ENCODE measurements at regions not wholly inside any gene's neighbourhood (a gene's known extent, or its start where the extent isn't known, plus 50 kb on each side); places are given as distances from the start of the nearest gene placed in this dataset.
A peak's percentile ranks its signal among the peaks of the same experiment; 100 is the strongest.

DNA sequence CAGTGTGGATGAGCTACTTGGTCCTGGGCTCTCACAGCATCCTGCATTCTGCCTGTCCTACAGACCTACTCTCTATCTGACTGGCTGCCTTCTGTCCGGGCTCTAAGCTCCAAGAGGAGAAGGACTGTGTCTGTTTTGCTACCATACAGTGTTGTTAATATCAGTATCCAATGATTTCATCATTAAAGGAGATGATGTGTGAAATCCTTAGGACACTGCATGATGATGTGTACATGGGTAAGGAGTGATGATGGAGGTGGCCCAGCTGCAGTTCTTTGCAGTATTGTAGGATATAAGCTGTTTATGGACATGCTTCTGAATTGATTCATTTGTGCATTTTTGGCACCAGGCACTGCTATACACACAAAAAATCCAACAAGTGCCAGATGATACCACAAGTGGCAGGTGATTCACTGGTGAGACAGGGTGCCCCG, 536.9 kb upstream of the CDH11 start:
- Histone ChIP-seq H3K9me3 (ENCODE audit: control insufficient read depth, insufficient read depth, low read length) (no peaks in the 10 kb centered on the region), H3K4me3 (ENCODE audit: low read depth, low read length) (no peak overlapping the region), H3K27ac (ENCODE audit: low read depth, low read length) (no peak overlapping the region), H3K27me3 (ENCODE audit: control insufficient read depth, insufficient read depth, low read length) (no peaks in the 10 kb centered on the region), H3K4me1 (ENCODE audit: control insufficient read depth, insufficient read depth, low read length) (peaks cover 27% of the 10 kb centered on the region), H3K36me3 (ENCODE audit: control insufficient read depth, insufficient read depth, low read length) (no peaks in the 10 kb centered on the region)
- WGBS (ENCODE audit: insufficient coverage) = 86% methylated on average over 1 of the region's 2 CpGs
- DNase-seq (ENCODE audit: low read depth in 4 of 6, low spot score in 6 of 6) = peak in 1 of 6 donors; percentile 25

DNA sequence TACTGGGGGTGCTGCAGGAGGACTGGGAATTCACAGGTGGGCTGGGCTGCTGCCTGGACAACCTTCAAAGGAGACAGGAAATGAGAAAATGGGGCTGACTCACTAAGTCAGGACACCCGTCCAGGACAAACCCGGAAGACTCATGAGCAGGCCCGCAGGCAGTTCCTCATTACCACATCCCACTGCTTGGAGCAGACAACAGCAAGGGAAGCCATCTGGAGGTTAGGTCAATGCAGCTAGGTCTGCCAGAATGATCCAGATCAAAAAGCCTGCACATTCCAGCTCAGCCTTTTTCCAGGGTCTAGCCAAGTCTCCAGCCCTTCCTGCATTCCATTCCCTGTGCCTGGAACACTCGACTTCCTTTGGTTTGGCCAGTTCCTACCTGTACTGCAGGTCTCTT, 536.5 kb upstream of the CDH11 start:
- peaks cover 27% of the 10 kb centered on the region for H3K4me1 ChIP-seq (ENCODE audit: control insufficient read depth, insufficient read depth, low read length)
- H3K36me3 ChIP-seq (ENCODE audit: control insufficient read depth, insufficient read depth, low read length) = no peaks in the 10 kb centered on the region
- 57% methylated on average over 4 of the region's 4 CpGs for WGBS (ENCODE audit: insufficient coverage)
- no peaks in the 10 kb centered on the region for H3K9me3 ChIP-seq (ENCODE audit: control insufficient read depth, insufficient read depth, low read length)
- H3K4me3 ChIP-seq (ENCODE audit: low read depth, low read length) = no peak overlapping the region
- H3K27me3 ChIP-seq (ENCODE audit: control insufficient read depth, insufficient read depth, low read length) = no peaks in the 10 kb centered on the region
- no peak for DNase-seq (ENCODE audit: low read depth in 4 of 6, low spot score in 6 of 6)
- H3K27ac ChIP-seq (ENCODE audit: low read depth, low read length) = no peak overlapping the region

DNA sequence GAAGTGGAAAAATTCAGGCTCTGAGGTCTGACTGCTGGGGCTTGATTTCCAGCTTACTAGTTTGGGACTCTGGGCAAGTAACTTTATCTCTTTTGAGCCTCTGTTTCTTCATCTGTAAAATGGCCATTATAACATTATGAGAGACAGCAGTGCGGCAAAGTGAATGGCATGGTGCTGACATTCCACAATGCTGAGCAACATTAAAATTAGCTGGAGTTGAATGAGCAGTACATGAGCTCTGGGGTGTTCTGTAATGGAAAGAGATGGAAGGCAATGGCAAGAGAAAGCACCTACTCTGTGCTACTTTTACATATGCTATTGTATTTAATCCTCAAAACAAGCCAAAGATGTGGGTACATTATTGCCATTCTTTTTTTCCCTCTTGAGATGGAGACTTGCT, 535.7 kb upstream of the CDH11 start:
- no peak overlapping the region for H3K4me3 ChIP-seq (ENCODE audit: low read depth, low read length)
- DNase-seq (ENCODE audit: low read depth in 4 of 6, low spot score in 6 of 6) = no peak
- H3K27ac ChIP-seq (ENCODE audit: low read depth, low read length) = peak overlapping the region; percentile 29
- no CpG with 5 or more reads among the region's 1 CpG for WGBS (ENCODE audit: insufficient coverage)
- H3K4me1 ChIP-seq (ENCODE audit: control insufficient read depth, insufficient read depth, low read length) = peaks cover 27% of the 10 kb centered on the region
- no peaks in the 10 kb centered on the region for H3K36me3 ChIP-seq (ENCODE audit: control insufficient read depth, insufficient read depth, low read length)
- no peaks in the 10 kb centered on the region for H3K9me3 ChIP-seq (ENCODE audit: control insufficient read depth, insufficient read depth, low read length)
- H3K27me3 ChIP-seq (ENCODE audit: control insufficient read depth, insufficient read depth, low read length) = no peaks in the 10 kb centered on the region

DNA sequence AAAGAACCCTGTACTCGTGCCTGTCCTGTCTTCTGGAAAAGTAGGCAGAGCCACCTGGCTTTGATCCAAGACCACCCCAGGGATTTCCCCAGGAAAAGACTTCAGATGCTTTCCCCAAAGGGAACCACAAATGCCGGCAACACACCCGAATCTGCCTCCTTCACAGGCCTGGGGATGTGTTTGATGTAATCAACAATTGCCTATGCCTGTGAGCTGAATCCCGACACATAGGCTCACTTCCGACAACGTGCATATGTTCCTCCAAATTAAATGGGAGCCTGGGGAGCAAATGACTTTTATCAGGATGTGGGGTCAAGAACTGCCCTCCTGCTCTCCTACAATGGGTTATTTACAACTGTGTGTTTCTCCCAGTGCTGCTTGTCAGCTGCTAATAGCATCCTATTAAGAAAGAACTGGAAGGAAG, 535.2 kb upstream of the CDH11 start:
- peak in 2 of 6 donors; percentile 29 to 68 for DNase-seq (ENCODE audit: low read depth in 4 of 6, low spot score in 6 of 6)
- Histone ChIP-seq H3K4me1 (ENCODE audit: control insufficient read depth, insufficient read depth, low read length) (peaks cover 29% of the 10 kb centered on the region), H3K36me3 (ENCODE audit: control insufficient read depth, insufficient read depth, low read length) (no peaks in the 10 kb centered on the region), H3K4me3 (ENCODE audit: low read depth, low read length) (no peak overlapping the region), H3K9me3 (ENCODE audit: control insufficient read depth, insufficient read depth, low read length) (no peaks in the 10 kb centered on the region), H3K27me3 (ENCODE audit: control insufficient read depth, insufficient read depth, low read length) (no peaks in the 10 kb centered on the region), H3K27ac (ENCODE audit: low read depth, low read length) (peak overlapping the region; percentile 29)
- WGBS (ENCODE audit: insufficient coverage) = 27% methylated on average over 3 of the region's 6 CpGs

DNA sequence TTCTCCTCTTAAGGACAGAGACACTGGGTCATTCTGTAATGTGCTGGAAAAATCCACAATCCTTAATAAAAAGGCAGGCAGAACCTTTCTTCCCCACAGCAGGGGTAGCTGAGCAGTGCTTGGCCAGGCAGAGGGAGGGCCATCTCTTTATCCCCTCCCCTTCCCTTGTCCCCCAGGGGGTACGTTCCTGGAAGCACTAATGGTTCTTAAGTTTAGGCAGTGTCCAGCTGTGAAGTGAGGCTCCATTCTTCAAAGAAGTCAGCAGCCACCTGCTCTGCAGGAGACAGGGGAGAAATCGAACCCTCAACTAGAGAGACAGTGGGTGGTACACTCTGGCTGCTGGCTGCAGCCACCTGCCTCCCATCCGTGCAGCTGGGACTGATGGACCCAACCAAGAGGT, 533.9 kb upstream of the CDH11 start:
- H3K36me3 ChIP-seq (ENCODE audit: control insufficient read depth, insufficient read depth, low read length) = no peaks in the 10 kb centered on the region
- WGBS (ENCODE audit: insufficient coverage) = 36% methylated on average over 2 of the region's 3 CpGs

DNA sequence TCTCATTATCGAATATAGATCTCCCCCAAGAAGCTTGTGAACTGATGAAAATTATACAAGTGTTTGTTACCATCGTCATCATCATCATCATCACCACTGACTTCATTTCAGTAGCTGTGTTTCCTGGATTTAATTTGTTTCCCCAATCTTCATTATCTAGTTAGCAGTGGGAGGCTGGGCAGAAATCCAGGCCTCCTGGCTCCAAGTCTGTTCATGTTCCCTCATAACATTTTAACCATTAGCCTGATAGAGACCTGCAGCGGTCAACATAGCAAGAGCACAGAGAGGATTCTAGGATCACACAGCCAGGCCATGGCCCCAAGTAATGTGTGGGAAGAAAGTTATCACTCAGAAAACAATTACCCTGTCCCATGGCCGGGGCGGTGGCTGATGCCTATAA, 526.2 kb upstream of the CDH11 start:
- Histone ChIP-seq H3K27me3 (ENCODE audit: control insufficient read depth, insufficient read depth, low read length) (no peaks in the 10 kb centered on the region), H3K27ac (ENCODE audit: low read depth, low read length) (no peak overlapping the region), H3K36me3 (ENCODE audit: control insufficient read depth, insufficient read depth, low read length) (no peaks in the 10 kb centered on the region), H3K4me3 (ENCODE audit: low read depth, low read length) (no peak overlapping the region), H3K9me3 (ENCODE audit: control insufficient read depth, insufficient read depth, low read length) (no peaks in the 10 kb centered on the region), H3K4me1 (ENCODE audit: control insufficient read depth, insufficient read depth, low read length) (peaks cover 4% of the 10 kb centered on the region)
- DNase-seq (ENCODE audit: low read depth in 4 of 6, low spot score in 6 of 6) = no peak
- WGBS (ENCODE audit: insufficient coverage) = 100% methylated on average over 1 of the region's 5 CpGs

More for the DNA sequence above, 533.9 kb upstream of the CDH11 start:
- Histone ChIP-seq H3K27me3 (ENCODE audit: control insufficient read depth, insufficient read depth, low read length) (no peaks in the 10 kb centered on the region), H3K4me1 (ENCODE audit: control insufficient read depth, insufficient read depth, low read length) (peaks cover 31% of the 10 kb centered on the region), H3K27ac (ENCODE audit: low read depth, low read length) (no peak overlapping the region), H3K9me3 (ENCODE audit: control insufficient read depth, insufficient read depth, low read length) (no peaks in the 10 kb centered on the region), H3K4me3 (ENCODE audit: low read depth, low read length) (no peak overlapping the region)
- no peak for DNase-seq (ENCODE audit: low read depth in 4 of 6, low spot score in 6 of 6)

DNA sequence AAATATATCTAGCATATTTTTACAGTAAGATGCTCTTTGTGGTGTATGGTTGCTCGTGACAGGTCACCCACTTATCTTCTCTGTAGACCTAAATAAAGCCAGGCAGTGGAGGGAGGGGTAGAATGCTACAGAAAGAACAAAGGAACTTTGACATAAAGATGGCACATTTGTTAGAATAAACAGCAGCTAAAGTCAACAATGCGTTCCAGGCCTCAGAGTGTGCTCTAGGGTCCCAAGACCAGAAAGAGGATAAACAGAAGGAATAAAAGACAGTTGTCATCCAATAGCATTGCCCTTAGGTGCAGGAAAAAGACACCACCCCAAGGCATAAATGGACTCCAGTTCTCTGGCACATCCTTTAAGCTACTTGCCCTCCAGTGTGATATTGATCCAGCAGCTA, 523.0 kb upstream of the CDH11 start:
- no peaks in the 10 kb centered on the region for H3K36me3 ChIP-seq (ENCODE audit: control insufficient read depth, insufficient read depth, low read length)
- no peaks in the 10 kb centered on the region for H3K4me1 ChIP-seq (ENCODE audit: control insufficient read depth, insufficient read depth, low read length)
- H3K27ac ChIP-seq (ENCODE audit: low read depth, low read length) = no peak overlapping the region
- H3K4me3 ChIP-seq (ENCODE audit: low read depth, low read length) = no peak overlapping the region
- no peaks in the 10 kb centered on the region for H3K9me3 ChIP-seq (ENCODE audit: control insufficient read depth, insufficient read depth, low read length)
- whole genome bisulfite sequencing (ENCODE audit: insufficient coverage) = 88% methylated on average over 1 of the region's 2 CpGs
- H3K27me3 ChIP-seq (ENCODE audit: control insufficient read depth, insufficient read depth, low read length) = no peaks in the 10 kb centered on the region
- no peak for DNase-seq (ENCODE audit: low read depth in 4 of 6, low spot score in 6 of 6)

DNA sequence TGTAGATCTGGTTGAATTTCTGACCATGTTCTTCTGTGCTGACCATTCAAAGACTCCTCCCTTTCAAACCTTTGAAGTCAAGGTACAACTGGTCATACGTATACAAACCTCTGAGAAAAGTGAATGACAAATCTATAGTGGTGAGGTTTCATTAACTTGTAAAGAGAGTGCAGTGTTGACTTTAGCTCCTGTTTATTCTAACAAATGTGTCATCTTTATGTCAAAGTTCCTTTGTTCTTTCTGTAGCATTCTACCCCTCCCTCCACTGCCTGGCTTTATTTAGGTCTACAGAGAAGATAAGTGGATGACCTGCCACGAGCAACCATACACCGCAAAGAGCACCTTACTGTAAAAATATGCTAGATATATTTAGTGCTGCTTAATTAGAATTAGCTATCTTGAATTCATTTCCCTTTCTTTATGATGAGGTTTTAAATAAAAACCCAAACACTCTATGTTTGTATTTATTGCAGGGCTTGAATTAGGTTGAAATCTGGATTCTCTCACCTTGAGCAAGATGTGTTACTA, 520.0 kb upstream of the CDH11 start:
- no peaks in the 10 kb centered on the region for H3K9me3 ChIP-seq (ENCODE audit: control insufficient read depth, insufficient read depth, low read length)
- no peak for DNase-seq (ENCODE audit: low read depth in 4 of 6, low spot score in 6 of 6)
- no peaks in the 10 kb centered on the region for H3K4me1 ChIP-seq (ENCODE audit: control insufficient read depth, insufficient read depth, low read length)
- H3K27ac ChIP-seq (ENCODE audit: low read depth, low read length) = no peak overlapping the region
- no peaks in the 10 kb centered on the region for H3K36me3 ChIP-seq (ENCODE audit: control insufficient read depth, insufficient read depth, low read length)
- H3K4me3 ChIP-seq (ENCODE audit: low read depth, low read length) = no peak overlapping the region
- H3K27me3 ChIP-seq (ENCODE audit: control insufficient read depth, insufficient read depth, low read length) = no peaks in the 10 kb centered on the region
- no CpG with 5 or more reads among the region's 3 CpGs for WGBS (ENCODE audit: insufficient coverage)

DNA sequence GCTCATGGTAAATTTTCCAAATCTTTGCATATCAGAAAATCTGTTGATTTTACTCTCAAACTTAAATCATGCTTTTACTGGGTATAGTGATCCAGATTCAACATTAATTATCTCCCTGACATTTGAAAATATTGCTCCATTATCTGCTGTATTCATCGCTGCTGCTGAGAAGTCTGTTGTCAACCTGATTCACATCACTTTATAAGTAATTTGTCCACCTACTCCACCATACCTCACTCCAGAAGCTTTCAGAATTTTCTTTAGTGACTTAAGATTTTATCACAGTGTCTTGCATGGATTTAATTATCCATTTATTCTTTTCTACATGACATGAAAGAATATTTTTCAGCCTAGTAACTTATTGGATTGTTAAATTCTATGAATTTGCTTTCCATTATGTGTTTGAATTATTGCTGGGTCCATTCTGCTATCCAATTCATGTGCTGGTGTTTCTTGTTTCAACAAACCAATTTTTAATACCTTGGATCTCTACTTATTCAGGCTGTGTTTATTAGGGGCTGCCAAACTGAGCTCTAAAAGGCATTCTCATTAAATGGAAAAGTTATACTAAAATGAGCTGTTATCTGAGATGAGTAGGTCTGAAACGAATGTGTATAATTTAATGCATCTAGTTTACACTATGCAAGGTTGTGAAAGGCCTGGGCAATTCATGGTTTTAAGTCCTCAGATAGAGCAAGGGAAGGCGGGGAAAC, 519.3 kb upstream of the CDH11 start:
- Histone ChIP-seq H3K9me3 (ENCODE audit: control insufficient read depth, insufficient read depth, low read length) (no peaks in the 10 kb centered on the region), H3K36me3 (ENCODE audit: control insufficient read depth, insufficient read depth, low read length) (no peaks in the 10 kb centered on the region), H3K27ac (ENCODE audit: low read depth, low read length) (no peak overlapping the region), H3K4me1 (ENCODE audit: control insufficient read depth, insufficient read depth, low read length) (no peaks in the 10 kb centered on the region), H3K27me3 (ENCODE audit: control insufficient read depth, insufficient read depth, low read length) (no peaks in the 10 kb centered on the region), H3K4me3 (ENCODE audit: low read depth, low read length) (no peak overlapping the region)
- DNase-seq (ENCODE audit: low read depth in 4 of 6, low spot score in 6 of 6) = no peak
- WGBS (ENCODE audit: insufficient coverage) = 100% methylated on average over 1 of the region's 3 CpGs

DNA sequence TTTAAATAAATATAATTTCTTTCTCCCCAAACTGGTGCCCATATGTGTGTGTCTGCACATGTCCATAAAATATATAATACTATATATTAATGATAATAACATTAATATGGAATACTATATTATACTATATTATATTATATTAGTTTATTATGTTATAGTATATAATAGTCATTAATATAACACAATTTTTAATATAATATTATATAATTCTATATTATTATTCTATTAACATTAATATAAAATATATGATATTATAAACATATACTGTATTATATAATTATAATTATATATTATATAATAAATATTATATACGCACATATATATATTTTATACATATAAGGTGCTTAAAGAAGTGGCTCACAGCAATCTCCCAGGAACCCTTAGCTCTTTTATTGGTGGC, 513.0 kb upstream of the CDH11 start:
- H3K27ac ChIP-seq (ENCODE audit: low read depth, low read length) = no peak overlapping the region
- no peaks in the 10 kb centered on the region for H3K4me1 ChIP-seq (ENCODE audit: control insufficient read depth, insufficient read depth, low read length)
- no peak overlapping the region for H3K4me3 ChIP-seq (ENCODE audit: low read depth, low read length)
- H3K9me3 ChIP-seq (ENCODE audit: control insufficient read depth, insufficient read depth, low read length) = no peaks in the 10 kb centered on the region
- H3K36me3 ChIP-seq (ENCODE audit: control insufficient read depth, insufficient read depth, low read length) = no peaks in the 10 kb centered on the region
- no CpG with 5 or more reads among the region's 1 CpG for WGBS (ENCODE audit: insufficient coverage)
- DNase-seq (ENCODE audit: low read depth in 4 of 6, low spot score in 6 of 6) = no peak
- H3K27me3 ChIP-seq (ENCODE audit: control insufficient read depth, insufficient read depth, low read length) = no peaks in the 10 kb centered on the region
